ENCODE measurements at regions not wholly inside any gene's neighbourhood (a gene's known extent, or its start where the extent isn't known, plus 50 kb on each side); places are given as distances from the start of the nearest gene placed in this dataset.

DNA sequence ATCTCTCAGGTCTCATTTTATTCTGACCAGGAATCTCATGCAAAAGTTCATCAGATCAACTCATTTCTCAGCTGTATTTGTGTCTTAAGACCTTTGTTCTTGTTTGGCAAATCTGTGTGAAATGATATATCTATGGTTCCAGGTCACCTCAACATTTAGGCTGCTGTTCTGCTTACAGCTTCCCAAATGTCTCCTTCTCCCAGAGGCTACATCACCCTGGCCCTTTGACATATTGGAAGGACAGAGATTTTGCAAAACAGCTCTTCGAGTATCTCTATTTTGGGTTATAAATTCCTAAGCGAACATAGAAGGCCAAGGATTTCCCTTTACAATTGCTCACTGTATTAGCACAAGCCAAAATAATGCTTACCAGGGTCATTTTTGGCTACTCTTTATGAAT lies 57.5 kb upstream of the GIMD1 start (continued):
- TF ChIP-seq, protein P1, sequence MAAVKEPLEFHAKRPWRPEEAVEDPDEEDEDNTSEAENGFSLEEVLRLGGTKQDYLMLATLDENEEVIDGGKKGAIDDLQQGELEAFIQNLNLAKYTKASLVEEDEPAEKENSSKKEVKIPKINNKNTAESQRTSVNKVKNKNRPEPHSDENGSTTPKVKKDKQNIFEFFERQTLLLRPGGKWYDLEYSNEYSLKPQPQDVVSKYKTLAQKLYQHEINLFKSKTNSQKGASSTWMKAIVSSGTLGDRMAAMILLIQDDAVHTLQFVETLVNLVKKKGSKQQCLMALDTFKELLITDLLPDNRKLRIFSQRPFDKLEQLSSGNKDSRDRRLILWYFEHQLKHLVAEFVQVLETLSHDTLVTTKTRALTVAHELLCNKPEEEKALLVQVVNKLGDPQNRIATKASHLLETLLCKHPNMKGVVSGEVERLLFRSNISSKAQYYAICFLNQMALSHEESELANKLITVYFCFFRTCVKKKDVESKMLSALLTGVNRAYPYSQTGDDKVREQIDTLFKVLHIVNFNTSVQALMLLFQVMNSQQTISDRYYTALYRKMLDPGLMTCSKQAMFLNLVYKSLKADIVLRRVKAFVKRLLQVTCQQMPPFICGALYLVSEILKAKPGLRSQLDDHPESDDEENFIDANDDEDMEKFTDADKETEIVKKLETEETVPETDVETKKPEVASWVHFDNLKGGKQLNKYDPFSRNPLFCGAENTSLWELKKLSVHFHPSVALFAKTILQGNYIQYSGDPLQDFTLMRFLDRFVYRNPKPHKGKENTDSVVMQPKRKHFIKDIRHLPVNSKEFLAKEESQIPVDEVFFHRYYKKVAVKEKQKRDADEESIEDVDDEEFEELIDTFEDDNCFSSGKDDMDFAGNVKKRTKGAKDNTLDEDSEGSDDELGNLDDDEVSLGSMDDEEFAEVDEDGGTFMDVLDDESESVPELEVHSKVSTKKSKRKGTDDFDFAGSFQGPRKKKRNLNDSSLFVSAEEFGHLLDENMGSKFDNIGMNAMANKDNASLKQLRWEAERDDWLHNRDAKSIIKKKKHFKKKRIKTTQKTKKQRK (IDR thresholded peaks at IDR 0.05; ENCODE audit: low read depth, low read length): no peak

DNA sequence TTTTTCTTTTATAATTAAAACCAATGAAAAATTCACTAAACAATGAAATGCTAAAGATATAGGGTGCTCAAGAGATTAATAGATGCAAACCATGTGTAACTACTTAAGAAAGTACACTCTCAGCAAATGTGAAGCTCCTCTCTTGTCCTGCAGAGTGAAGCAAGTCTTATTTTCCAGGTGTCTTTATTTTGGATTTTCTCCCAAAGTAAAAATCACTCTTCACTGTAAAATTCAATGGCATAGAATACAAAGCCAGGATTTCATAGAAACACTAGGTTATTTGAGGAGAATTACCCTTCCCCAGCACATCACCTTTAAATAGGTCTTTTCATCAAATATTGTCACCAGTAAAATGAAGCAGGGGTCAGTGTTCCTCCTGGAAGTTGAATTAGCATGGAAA lies 57.0 kb upstream of the GIMD1 start:
- no TSS peak for BruUV-seq (replicated peaks)
- no peak for TF ChIP-seq SREBF1 (IDR thresholded peaks at IDR 0.05; ENCODE audit: low read length)
- TF ChIP-seq PAX5 (IDR thresholded peaks at IDR 0.05; ENCODE audit: borderline replicate concordance, low read depth, low read length): no peak
- no peak for TF ChIP-seq SMAD5 (IDR thresholded peaks at IDR 0.05; ENCODE audit: low read depth)
- no peak for TF ChIP-seq NFIC (IDR thresholded peaks at IDR 0.05; ENCODE audit: low read depth, low read length)
- no peak for TF ChIP-seq BHLHE40 (IDR thresholded peaks at IDR 0.05; ENCODE audit: borderline replicate concordance in 1 of 2, low read depth in 2 of 2, low read length in 1 of 2)
- TF ChIP-seq CREB1 (IDR thresholded peaks at IDR 0.05; ENCODE audit: low read depth): no peak
- TF ChIP-seq SIN3A (IDR thresholded peaks at IDR 0.05; ENCODE audit: low read depth, low read length): no peak
- Histone ChIP-seq H3K4me3 (no peak overlapping the region), H3K4me2 (ENCODE audit: control insufficient read depth, insufficient read depth) (no peak overlapping the region), H3K79me2 (ENCODE audit: control insufficient read depth, insufficient read depth, low read length) (no peaks in the 10 kb centered on the region), H2AFZ (ENCODE audit: control insufficient read depth, low read depth, low read length) (no peak overlapping the region), H4K20me1 (ENCODE audit: control insufficient read depth, insufficient read depth) (no peaks in the 10 kb centered on the region), H3K36me3 (ENCODE audit: control insufficient read depth in 2 of 2, insufficient read depth in 2 of 2, low read length in 1 of 2) (no peaks in the 10 kb centered on the region), H3K27ac (ENCODE audit: control insufficient read depth, insufficient read depth) (no peak overlapping the region), H3K9me3 (replicated peaks; ENCODE audit: control insufficient read depth, insufficient read depth, low read length) (no peaks in the 10 kb centered on the region), H3K27me3 (replicated peaks in 1 of 2; ENCODE audit: control insufficient read depth in 2 of 2, insufficient read depth in 2 of 2, low read length in 1 of 2) (no peaks in the 10 kb centered on the region), H3K4me1 (ENCODE audit: control insufficient read depth, insufficient read depth, low read length) (no peaks in the 10 kb centered on the region), H3K9ac (ENCODE audit: control insufficient read depth, insufficient read depth, low read length) (no peak overlapping the region)
- ChIA-PET POLR2A (no interaction called here), SMC1A (ENCODE audit: uncharacterized antibody, unreplicated experiment) (no interaction called here), RAD21 (ENCODE audit: unreplicated experiment) (no interaction called here), CTCF (no interaction called here)
- intact Hi-C loops (cut with micrococcal nuclease; ENCODE audit: unreplicated experiment) (no loop called here), in situ Hi-C loops (cut with MboI) (no loop called here)
- no peak for FAIRE-seq
- ATAC-seq: no peak
- DNase-seq (ENCODE audit: low read depth, low spot score): no peak
